NB4 (cell line): ENCODE measurements at regions not wholly inside any gene's neighbourhood (a gene's known extent, or its start where the extent isn't known, plus 50 kb on each side); places are given as distances from the start of the nearest gene placed in this dataset.

Experiments used
- DNase-seq: peaks from one replicate; pipeline ENCODE4 v3.0.0; 2010; ENCODE audit warnings: low read depth
- H3K4me3 ChIP-seq: one replicate; pipeline ENCODE4 v1.5.1; 2011; ENCODE audit warnings: mild to moderate bottlenecking, low read depth, low read length, moderate library complexity
- MYC ChIP-seq: IDR thresholded peaks from 2 replicates; pipeline ENCODE4 v1.6.1; 2011; ENCODE audit warnings: low read depth, low read length
- POLR2A ChIP-seq: IDR thresholded peaks from 2 replicates; pipeline ENCODE4 v1.6.1; 2011; ENCODE audit warnings: mild to moderate bottlenecking; ENCODE audit not compliant: insufficient read length; ENCODE audit errors: extremely low read depth
- TF ChIP-seq, protein P1 (sequence below): IDR thresholded peaks from one replicate; pipeline ENCODE4 v1.5.1; 2012; ENCODE audit warnings: low read depth, low read length
- TF ChIP-seq, protein P2 (sequence below): IDR thresholded peaks from 2 replicates; pipeline ENCODE4 v1.6.1; 2011; ENCODE audit warnings: low read depth, low read length

DNA sequence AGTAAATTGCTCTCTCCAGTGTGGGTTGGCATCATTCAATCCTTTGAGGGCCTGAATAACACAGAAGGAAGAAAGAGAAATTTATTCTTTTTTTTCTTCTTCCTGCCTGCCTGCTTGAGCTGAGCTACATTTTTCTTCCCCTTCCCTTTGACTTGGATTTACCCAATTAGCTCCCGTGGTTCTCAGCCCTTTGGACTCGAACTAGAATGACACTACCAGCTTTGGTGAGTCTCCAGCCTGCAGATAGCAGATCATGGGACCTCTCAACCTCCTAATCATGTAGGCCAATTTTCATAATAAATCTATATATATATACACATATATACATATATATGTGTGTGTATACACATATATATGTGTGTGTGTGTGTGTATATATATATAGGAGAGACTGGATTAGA, 128.6 kb downstream of the ISOC1 start:
- H3K4me3 ChIP-seq = no peak overlapping the region
- DNase-seq = no peak
- TF ChIP-seq, protein P1, sequence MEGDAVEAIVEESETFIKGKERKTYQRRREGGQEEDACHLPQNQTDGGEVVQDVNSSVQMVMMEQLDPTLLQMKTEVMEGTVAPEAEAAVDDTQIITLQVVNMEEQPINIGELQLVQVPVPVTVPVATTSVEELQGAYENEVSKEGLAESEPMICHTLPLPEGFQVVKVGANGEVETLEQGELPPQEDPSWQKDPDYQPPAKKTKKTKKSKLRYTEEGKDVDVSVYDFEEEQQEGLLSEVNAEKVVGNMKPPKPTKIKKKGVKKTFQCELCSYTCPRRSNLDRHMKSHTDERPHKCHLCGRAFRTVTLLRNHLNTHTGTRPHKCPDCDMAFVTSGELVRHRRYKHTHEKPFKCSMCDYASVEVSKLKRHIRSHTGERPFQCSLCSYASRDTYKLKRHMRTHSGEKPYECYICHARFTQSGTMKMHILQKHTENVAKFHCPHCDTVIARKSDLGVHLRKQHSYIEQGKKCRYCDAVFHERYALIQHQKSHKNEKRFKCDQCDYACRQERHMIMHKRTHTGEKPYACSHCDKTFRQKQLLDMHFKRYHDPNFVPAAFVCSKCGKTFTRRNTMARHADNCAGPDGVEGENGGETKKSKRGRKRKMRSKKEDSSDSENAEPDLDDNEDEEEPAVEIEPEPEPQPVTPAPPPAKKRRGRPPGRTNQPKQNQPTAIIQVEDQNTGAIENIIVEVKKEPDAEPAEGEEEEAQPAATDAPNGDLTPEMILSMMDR = no peak
- no peak for TF ChIP-seq MYC
- TF ChIP-seq, protein P2, sequence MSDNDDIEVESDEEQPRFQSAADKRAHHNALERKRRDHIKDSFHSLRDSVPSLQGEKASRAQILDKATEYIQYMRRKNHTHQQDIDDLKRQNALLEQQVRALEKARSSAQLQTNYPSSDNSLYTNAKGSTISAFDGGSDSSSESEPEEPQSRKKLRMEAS = no peak
- no peak for TF ChIP-seq POLR2A

DNA sequence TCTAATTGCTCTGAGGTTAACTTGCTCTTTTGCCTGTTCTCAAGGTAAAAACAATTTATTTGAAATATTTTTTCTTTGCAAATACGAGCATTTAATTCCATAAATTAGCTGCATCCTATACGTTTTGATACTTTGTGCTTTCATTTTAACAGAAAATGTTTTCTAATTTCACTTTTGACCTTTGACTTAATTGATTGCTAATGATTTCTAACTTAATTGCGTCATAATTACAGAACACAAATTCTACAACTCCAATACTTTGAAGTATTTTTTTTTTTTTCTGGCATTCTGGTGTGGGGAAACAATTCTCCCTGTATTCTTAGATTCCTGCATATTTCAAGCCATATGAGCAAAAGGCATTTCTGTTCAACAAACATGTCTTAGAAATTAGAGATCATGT, 134.0 kb downstream of the ISOC1 start:
- no peak overlapping the region for H3K4me3 ChIP-seq
- DNase-seq = no peak
- no peak for TF ChIP-seq MYC
- TF ChIP-seq, protein P1 = no peak

DNA sequence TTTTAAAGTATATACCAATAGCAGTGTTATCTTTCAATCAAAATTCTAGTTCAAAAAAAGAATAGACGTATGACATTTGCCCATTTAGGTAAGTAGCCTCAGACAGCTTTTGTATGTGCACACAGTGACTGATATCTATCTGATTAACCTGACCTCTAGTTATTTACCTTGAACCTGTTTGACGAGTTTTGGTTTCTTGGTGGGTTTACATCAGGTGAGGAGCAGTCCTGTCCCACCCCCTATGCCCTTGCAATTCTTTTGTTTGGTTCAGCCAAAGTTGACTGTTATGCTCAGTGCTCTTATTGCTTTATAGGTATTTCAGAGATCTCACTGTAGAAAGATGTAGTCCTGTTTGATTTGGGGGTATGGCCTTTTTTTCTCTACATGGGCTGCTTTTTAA, 147.2 kb downstream of the ISOC1 start:
- TF ChIP-seq POLR2A = no peak
- TF ChIP-seq, protein P2 = no peak
- no peak for TF ChIP-seq MYC
- TF ChIP-seq, protein P1 = no peak
- no peak for DNase-seq
- no peak overlapping the region for H3K4me3 ChIP-seq

DNA sequence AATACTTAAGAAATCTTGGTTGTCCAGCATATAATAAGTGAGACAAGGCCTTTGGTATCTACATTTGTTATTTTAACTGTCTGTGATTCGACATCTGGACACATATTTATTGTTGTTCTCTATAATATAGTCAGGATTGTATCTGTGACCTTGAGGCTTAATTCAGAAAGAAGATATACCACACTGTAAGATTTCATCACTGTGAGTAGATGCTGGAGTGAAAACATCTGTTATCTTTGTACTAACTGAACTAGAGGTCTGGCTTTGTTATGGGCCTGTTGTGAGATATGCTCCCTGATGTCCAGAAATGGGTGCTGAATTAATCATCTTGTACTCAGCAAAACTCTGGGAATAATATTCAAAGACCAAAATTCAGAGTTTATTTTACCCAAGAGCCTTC, 148.5 kb downstream of the ISOC1 start:
- DNase-seq = no peak
- no peak overlapping the region for H3K4me3 ChIP-seq
- no peak for TF ChIP-seq MYC
- TF ChIP-seq, protein P2 = no peak
- no peak for TF ChIP-seq POLR2A
- TF ChIP-seq, protein P1 = no peak

DNA sequence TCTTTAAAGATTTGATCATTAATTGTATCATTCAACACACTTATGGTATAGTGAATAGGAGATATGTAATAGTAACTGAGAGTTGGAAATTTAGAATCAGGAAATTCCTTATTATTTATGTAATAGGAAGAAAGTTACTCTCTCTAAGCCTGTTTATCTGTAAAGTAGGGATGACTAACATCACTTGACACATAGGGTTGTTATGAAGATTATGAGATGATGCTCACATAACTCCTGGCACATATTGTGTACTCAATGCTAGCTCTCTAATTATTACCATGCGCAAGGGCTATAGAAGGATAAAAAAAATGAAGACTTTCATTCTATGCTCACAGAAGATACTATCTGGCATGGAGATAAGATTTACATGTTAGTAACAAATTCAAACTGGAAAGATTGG, 149.9 kb downstream of the ISOC1 start:
- H3K4me3 ChIP-seq = no peak overlapping the region
- DNase-seq = no peak
- TF ChIP-seq, protein P1 = no peak
- TF ChIP-seq POLR2A = no peak
- TF ChIP-seq, protein P2 = no peak
- TF ChIP-seq MYC = no peak

DNA sequence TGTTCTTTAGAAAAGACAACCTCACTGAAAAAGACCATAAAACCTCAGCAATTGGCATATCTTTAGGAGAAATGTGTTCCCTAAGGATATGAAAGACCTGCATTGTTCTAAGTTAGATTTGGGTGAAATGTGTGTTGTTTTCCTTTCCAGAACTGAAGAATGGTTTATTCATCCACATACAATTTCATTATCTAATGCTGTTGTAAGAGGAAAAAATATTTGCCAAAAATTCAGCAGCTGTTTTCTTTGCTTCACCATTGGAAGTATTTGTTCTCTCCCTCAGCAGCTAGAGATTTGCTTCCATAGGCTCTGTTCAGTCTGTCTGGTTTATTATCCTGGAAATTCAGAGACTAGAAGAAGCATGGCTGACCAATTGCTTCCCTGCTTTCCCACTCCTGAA, 150.9 kb downstream of the ISOC1 start:
- TF ChIP-seq, protein P1 = no peak
- no peak for TF ChIP-seq MYC
- no peak for TF ChIP-seq POLR2A
- TF ChIP-seq, protein P2 = no peak
- DNase-seq = no peak
- H3K4me3 ChIP-seq = no peak overlapping the region
